IgD-negative memory B cell (primary cell): ENCODE measurements at regions not wholly inside any gene's neighbourhood (a gene's known extent, or its start where the extent isn't known, plus 50 kb on each side); places are given as distances from the start of the nearest gene placed in this dataset.

Experiments
- H3K27ac Mint-ChIP-seq, 3 donors: one replicate each; pipeline ENCODE4 v1.8.0; 2020 to 2022; ENCODE audit warnings: mild to moderate bottlenecking in 3 of 3, mixed read lengths in 3 of 3, moderate library complexity in 1 of 3
- H3K27me3 Mint-ChIP-seq: one replicate; pipeline ENCODE4 v1.8.0; 2021; ENCODE audit warnings: mixed read lengths
- H3K36me3 Mint-ChIP-seq: one replicate; pipeline ENCODE4 v1.8.0; 2020; ENCODE audit warnings: mild to moderate bottlenecking, mixed read lengths
- H3K4me1 Mint-ChIP-seq, 3 donors: one replicate each; pipeline ENCODE4 v1.8.0; 2020 to 2022; ENCODE audit warnings: mixed read lengths in 3 of 3, mild to moderate bottlenecking in 1 of 3
- H3K4me3 Mint-ChIP-seq, 4 donors: one replicate each; pipeline ENCODE4 v1.8.0; 2020 to 2022; ENCODE audit warnings: mild to moderate bottlenecking in 4 of 4, mixed read lengths in 4 of 4, moderate library complexity in 3 of 4
- H3K9me3 Mint-ChIP-seq, 3 donors: one replicate each; pipeline ENCODE4 v1.8.0; 2020 to 2021; ENCODE audit warnings: mixed read lengths in 3 of 3, mild to moderate bottlenecking in 1 of 3

GRCh38 chr6:139940741-139941729 lies 566.6 kb upstream of the CITED2 start:
- Mint-ChIP-seq H3K36me3 (peaks cover 3% of the 10 kb centered on the region), H3K4me3 (peak overlapping the region in 3 of 4 donors; percentile 19 to 73 (median 47)), H3K9me3 (no peaks in the 10 kb centered on the region), H3K4me1 (peaks cover 12 to 14% (median 12%) of the 10 kb centered on the region in 3 donors), H3K27me3 (no peaks in the 10 kb centered on the region), H3K27ac (peak overlapping the region in 1 of 3 donors; percentile 65)

- peaks cover 3% of the 10 kb centered on the region for H3K36me3 Mint-ChIP-seq
- H3K27ac Mint-ChIP-seq: no peak overlapping the region
- no peaks in the 10 kb centered on the region for H3K27me3 Mint-ChIP-seq
- H3K4me3 Mint-ChIP-seq: no peak overlapping the region
- peaks cover 12 to 14% (median 12%) of the 10 kb centered on the region in 3 donors for H3K4me1 Mint-ChIP-seq
- H3K9me3 Mint-ChIP-seq: peaks cover 0 to 1% (median 0%) of the 10 kb centered on the region in 3 donors
These were observed 564.9 kb upstream of the CITED2 start for GRCh38 chr6:139939189-139939979.

- Mint-ChIP-seq H3K36me3 (no peaks in the 10 kb centered on the region), H3K4me3 (no peak overlapping the region), H3K27me3 (no peaks in the 10 kb centered on the region), H3K9me3 (peaks cover 0 to 1% (median 0%) of the 10 kb centered on the region in 3 donors), H3K4me1 (peaks cover 0 to 3% (median 0%) of the 10 kb centered on the region in 3 donors), H3K27ac (no peak overlapping the region)
These were observed 558.2 kb upstream of the CITED2 start for GRCh38 chr6:139932671-139933070.

GRCh38 chr6:139931747-139932146 lies 557.3 kb upstream of the CITED2 start:
- H3K4me3 Mint-ChIP-seq: no peak overlapping the region
- H3K4me1 Mint-ChIP-seq: peaks cover 0 to 3% (median 0%) of the 10 kb centered on the region in 3 donors
- peaks cover 0 to 1% (median 0%) of the 10 kb centered on the region in 3 donors for H3K9me3 Mint-ChIP-seq
- no peak overlapping the region for H3K27ac Mint-ChIP-seq
- no peaks in the 10 kb centered on the region for H3K36me3 Mint-ChIP-seq
- H3K27me3 Mint-ChIP-seq: no peaks in the 10 kb centered on the region

- Mint-ChIP-seq H3K27ac (no peak overlapping the region), H3K27me3 (no peaks in the 10 kb centered on the region), H3K36me3 (no peaks in the 10 kb centered on the region), H3K4me1 (peaks cover 0 to 3% (median 0%) of the 10 kb centered on the region in 3 donors), H3K4me3 (no peak overlapping the region), H3K9me3 (no peaks in the 10 kb centered on the region)
These were observed 553.4 kb upstream of the CITED2 start for GRCh38 chr6:139927742-139928305.

GRCh38 chr6:139927236-139927635 lies 552.8 kb upstream of the CITED2 start:
- H3K36me3 Mint-ChIP-seq: no peaks in the 10 kb centered on the region
- no peaks in the 10 kb centered on the region for H3K27me3 Mint-ChIP-seq
- no peak overlapping the region for H3K27ac Mint-ChIP-seq
- no peaks in the 10 kb centered on the region for H3K9me3 Mint-ChIP-seq
- H3K4me3 Mint-ChIP-seq: no peak overlapping the region
- peaks cover 0 to 3% (median 0%) of the 10 kb centered on the region in 3 donors for H3K4me1 Mint-ChIP-seq

GRCh38 chr6:139926711-139927110 lies 552.3 kb upstream of the CITED2 start:
- H3K4me3 Mint-ChIP-seq: no peak overlapping the region
- no peaks in the 10 kb centered on the region for H3K36me3 Mint-ChIP-seq
- H3K9me3 Mint-ChIP-seq: no peaks in the 10 kb centered on the region
- peak overlapping the region in 1 of 3 donors; percentile 81 for H3K27ac Mint-ChIP-seq
- H3K27me3 Mint-ChIP-seq: no peaks in the 10 kb centered on the region
- peaks cover 0 to 4% (median 0%) of the 10 kb centered on the region in 3 donors for H3K4me1 Mint-ChIP-seq

- Mint-ChIP-seq H3K27me3 (no peaks in the 10 kb centered on the region), H3K9me3 (no peaks in the 10 kb centered on the region), H3K4me1 (peaks cover 0 to 5% (median 0%) of the 10 kb centered on the region in 3 donors), H3K4me3 (no peak overlapping the region), H3K27ac (peak overlapping the region in 1 of 3 donors; percentile 81), H3K36me3 (no peaks in the 10 kb centered on the region)
These were observed 551.6 kb upstream of the CITED2 start for GRCh38 chr6:139925894-139926641.

- Mint-ChIP-seq H3K36me3 (no peaks in the 10 kb centered on the region), H3K27me3 (peaks cover 1% of the 10 kb centered on the region), H3K9me3 (no peaks in the 10 kb centered on the region), H3K27ac (no peak overlapping the region), H3K4me3 (no peak overlapping the region), H3K4me1 (peaks cover 14 to 17% (median 17%) of the 10 kb centered on the region in 3 donors)
These were observed 549.6 kb upstream of the CITED2 start for GRCh38 chr6:139923964-139924475.

- H3K4me3 Mint-ChIP-seq: no peak overlapping the region
- peaks cover 16 to 17% (median 16%) of the 10 kb centered on the region in 3 donors for H3K4me1 Mint-ChIP-seq
- peaks cover 1% of the 10 kb centered on the region for H3K27me3 Mint-ChIP-seq
- H3K27ac Mint-ChIP-seq: no peak overlapping the region
- H3K9me3 Mint-ChIP-seq: no peaks in the 10 kb centered on the region
- H3K36me3 Mint-ChIP-seq: no peaks in the 10 kb centered on the region
These were observed 547.8 kb upstream of the CITED2 start for GRCh38 chr6:139922236-139922635.

GRCh38 chr6:139920776-139921100 lies 546.3 kb upstream of the CITED2 start:
- Mint-ChIP-seq H3K27ac (peak overlapping the region in 1 of 3 donors; percentile 28), H3K9me3 (no peaks in the 10 kb centered on the region), H3K27me3 (peaks cover 1% of the 10 kb centered on the region), H3K4me1 (peaks cover 16 to 17% (median 16%) of the 10 kb centered on the region in 3 donors), H3K4me3 (no peak overlapping the region), H3K36me3 (no peaks in the 10 kb centered on the region)

- H3K27me3 Mint-ChIP-seq: peaks cover 1% of the 10 kb centered on the region
These were observed 545.8 kb upstream of the CITED2 start for GRCh38 chr6:139920027-139920775.

GRCh38 chr6:139919107-139920026 lies 544.9 kb upstream of the CITED2 start:
- Mint-ChIP-seq H3K4me1 (peaks cover 16 to 17% (median 16%) of the 10 kb centered on the region in 3 donors), H3K27me3 (peaks cover 1% of the 10 kb centered on the region), H3K4me3 (peak overlapping the region; percentile 44 to 71 (median 65)), H3K27ac (peak overlapping the region; percentile 4 to 42 (median 5)), H3K9me3 (no peaks in the 10 kb centered on the region), H3K36me3 (no peaks in the 10 kb centered on the region)

More at GRCh38 chr6:139920027-139920775, 545.8 kb upstream of the CITED2 start:
- Mint-ChIP-seq H3K9me3 (no peaks in the 10 kb centered on the region), H3K4me3 (peak overlapping the region; percentile 44 to 71 (median 65)), H3K4me1 (peaks cover 16 to 17% (median 16%) of the 10 kb centered on the region in 3 donors), H3K36me3 (no peaks in the 10 kb centered on the region), H3K27ac (peak overlapping the region; percentile 25 to 42 (median 28))
